NCI-H1048 (cell line): ENCODE measurements at regions not wholly inside any gene's neighbourhood (a gene's known extent, or its start where the extent isn't known, plus 50 kb on each side); places are given as distances from the start of the nearest gene placed in this dataset.

ENCODE experiments used
- DNase-seq: peaks from one replicate; lab custom pipeline; 2025; lab: John Stamatoyannopoulos, UW

DNA sequence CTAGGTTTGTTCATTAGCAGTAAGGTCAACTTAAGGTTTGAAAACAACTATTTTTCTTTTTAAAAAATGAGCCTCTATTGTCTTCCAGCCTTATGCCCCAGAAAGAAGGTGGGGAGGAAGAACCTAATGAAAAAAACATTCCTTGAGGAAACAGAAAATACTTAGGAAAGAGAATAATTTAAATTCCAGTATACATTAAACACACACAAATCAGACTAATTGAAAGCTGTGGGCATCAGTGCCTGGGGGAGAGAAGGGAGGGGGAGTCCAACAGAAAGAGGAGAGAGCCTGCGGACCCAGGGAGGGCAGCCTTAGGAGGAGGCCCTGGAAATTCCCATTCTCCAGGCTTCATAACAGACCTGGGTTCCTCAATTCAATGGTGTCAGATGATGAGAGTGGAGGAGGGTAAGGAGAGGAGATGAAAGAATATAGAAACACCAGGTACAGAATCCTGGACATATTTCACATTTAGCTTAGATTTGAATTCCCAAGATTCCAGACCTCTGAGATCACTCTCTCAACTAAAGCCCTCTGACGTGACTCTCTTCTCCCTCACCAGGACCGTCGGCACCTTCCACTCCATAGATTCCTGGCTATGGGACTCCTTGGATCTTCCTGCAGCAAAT lies 320.5 kb upstream of the UMPS start:
- no peak for DNase-seq

DNA sequence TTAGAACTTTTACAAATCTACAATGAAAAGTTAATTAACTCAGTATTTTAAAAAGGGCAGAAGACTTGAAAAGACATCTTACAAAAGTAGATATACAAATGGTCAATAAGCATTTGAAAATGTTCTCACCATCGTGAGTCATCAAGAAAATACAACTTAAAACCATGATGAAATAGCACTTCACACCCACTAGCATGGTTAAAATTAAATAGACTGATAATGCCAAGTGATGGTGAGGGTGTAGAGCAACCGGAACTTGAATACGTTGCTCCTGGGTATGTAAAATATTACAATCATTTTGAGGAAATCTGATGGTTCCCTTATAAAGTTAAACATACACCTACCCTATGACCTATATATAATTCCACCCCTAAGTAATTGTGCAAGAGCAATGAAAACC lies 319.8 kb upstream of the UMPS start:
- no peak for DNase-seq

DNA sequence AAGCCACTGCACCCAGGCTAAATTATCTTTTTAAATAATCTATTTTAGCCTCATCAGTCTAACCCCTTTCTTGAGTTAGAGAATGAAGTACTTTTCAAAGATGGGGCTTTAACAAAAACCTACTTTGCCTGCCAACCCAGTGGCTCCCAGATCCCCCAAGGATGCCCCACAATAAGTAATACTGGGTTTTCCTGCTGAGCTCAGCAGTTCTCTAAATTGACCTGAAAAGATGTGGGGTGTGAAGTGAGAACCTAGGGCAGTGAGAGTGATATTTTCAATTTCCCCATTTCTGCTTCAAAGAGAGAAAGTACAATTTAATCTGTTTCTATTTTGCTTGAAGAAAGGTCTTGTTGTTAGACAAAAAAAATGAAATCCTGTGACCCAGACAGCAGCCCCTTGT lies 318.5 kb upstream of the UMPS start:
- no peak for DNase-seq

DNA sequence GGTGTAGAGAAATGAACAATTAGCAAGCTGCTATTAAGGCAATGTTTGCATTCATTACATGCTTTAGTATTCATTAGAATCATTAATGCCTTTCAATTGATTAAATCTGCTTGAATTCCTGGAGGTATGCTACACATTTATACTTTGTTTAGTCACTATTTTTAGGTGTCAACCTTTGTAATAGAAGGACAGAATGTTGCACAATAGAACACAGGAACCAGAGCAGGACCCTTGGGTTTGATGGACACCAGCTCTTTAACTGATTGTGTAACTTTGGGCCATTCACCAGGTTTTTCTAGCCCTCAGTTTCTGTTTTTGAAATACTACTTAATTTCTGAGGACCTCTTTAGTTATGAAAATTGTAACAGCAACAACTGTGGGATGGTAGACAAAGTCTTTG lies 317.6 kb upstream of the UMPS start:
- DNase-seq = no peak

DNA sequence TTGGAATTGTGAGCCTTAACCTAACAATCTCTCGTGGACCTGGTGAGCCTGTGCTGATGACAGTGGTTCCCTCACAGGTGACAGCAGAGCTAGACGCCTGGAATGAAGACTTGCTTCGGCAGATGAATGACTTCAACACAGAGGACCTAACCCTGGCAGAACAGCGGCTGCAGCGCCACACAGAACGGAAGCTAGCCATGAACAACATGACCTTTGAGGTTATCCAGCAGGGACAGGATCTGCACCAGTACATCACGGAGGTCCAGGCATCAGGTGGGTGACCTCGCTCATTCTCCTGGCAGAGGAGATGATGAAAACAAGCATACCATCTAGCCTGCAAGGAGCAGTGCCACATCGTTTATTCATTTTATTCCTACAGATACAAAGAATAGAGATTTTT lies 316.9 kb upstream of the UMPS start:
- DNase-seq = no peak

DNA sequence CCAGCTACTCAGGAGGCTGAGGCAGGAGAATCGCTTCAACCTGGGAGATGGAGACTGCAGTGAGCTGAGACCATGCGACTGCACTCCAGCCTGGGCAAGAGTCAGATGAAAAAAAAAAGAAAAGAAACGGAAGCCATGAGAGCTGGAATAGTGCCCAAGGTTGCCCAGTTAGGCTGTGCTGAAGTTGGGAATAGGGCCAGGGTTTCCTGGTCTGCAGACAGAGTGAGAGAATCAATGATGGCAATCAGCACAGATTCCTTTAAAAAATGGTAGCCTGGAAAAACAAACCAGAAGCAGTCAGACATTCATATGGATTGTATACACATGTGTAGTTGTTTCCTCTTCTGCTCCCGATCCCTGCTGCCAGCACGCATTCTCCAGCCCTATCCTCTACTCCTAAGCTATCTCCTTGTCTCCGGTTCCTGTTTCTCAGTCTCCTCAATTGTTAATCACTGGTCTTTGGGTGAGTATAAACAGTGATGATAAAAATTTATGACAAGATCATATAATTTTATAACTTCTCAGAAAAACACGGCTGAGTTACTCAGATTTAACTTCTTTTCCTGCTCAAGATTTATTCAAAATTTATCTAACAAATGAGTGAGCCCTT lies 316.2 kb upstream of the UMPS start:
- DNase-seq = no peak

DNA sequence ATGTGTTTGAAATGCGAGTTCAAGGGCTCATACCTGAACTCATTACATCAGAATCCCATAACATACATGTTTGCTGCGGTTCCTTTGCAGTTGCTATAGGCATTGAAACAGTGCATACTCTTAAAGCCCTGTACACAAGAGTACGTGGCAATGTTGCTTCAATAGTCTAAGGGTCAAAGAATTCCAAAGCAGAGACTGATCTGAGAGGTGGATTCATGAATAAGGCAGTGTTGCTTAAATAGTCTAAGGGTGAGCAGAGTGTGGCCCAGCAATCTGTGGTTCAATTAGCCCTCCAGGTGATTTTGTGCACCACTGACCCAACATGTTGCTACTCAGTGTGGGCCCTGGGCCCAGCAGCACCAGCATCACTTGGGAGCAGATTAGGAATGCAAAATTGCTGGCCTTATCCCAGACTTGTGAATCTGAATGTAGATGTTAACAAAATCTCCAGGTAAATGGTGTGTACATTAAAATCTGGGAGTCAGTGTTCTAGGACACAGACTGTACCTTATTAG lies 314.7 kb upstream of the UMPS start:
- no peak for DNase-seq

DNA sequence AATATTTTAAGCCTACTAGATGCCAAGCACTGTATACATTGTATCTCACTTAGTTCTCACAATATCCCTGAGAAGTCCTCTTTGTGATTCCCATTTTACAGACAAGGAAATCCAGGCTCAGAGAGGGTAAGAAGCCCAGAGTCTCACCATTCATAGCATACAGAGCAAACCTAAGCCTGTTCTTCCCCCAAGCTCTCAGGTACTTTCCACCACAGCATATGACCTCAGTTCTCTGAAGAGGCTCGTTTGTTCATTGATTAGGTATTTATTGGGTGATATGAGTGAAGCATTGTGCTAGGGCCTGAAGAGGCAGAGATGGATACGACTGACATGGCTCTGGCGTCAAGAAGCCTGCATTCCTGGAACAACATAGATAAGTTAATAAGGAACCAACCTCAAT lies 310.9 kb upstream of the UMPS start:
- no peak for DNase-seq

DNA sequence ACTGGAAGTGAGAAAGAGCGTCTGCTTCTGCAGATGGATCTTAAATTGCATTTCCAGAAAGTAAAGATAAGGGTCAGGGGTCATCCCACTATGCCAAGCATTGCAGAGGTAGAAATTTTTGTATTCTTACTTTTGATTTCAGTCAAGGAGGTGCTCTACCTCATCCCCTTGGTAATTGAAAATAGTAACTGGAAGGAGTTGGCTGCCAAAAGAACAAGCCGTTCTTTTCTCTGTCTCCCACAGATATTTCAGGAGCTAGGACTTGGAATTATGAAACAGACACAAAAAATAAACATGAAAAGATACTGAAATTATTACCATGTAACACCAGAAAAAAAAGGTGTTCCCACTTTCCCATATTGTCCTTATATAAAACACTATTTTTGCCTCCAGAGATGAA lies 309.9 kb upstream of the UMPS start:
- no peak for DNase-seq

DNA sequence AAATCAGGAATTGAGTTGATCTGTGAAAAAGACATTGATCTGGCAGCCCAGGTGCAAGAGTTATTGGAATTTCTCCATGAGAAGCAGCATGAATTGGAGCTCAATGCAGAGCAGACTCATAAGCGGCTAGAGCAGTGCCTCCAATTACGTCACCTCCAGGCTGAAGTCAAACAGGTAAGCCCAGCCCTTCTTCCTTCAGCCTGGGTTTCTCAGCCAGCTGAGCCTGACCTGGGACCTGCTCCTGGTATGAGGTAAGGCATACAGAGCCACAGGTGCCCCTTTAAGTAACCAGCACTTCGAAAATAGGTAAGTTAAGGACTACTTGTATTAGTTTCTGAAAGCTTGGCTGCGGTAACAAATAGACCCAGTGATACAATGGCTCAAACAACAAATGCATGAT lies 307.4 kb upstream of the UMPS start:
- no peak for DNase-seq

DNA sequence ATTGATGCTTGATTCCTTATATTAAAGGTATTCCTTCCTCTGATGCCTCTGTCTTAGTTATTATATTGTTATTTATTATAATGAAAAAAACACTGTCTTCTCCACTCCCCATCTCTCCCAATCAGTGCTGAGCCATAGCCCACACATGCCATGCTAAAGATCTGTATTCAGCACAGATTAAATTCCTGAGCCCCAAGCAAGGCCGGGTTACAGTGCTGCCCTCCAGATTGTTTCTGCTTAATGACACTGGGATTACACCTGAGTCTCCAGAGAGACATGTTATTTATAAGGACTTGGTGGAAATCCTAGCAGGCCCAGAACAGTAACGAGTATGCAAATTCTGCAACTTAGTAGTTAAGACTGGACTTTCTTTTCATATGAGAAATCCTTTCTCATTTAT lies 305.9 kb upstream of the UMPS start:
- no peak for DNase-seq

DNA sequence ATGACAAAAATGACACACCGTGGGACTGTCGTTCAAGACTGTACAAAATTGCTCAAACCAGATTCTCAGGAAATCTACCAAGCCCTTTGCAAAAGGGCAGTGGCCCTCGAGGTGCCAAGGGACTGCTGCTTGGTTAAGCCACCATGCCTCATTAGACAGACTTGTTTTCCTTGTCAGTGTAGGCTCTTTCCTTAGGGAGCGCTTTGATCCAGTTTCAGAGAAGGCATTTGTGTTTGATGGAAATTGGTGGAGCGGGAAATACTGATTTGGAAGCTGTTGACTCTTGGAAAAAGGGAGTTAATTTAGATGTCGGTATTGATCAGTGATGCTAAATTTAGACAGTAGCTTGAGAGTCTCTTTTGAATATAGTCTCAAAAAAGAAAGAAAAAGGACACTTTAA lies 304.3 kb upstream of the UMPS start:
- no peak for DNase-seq

DNA sequence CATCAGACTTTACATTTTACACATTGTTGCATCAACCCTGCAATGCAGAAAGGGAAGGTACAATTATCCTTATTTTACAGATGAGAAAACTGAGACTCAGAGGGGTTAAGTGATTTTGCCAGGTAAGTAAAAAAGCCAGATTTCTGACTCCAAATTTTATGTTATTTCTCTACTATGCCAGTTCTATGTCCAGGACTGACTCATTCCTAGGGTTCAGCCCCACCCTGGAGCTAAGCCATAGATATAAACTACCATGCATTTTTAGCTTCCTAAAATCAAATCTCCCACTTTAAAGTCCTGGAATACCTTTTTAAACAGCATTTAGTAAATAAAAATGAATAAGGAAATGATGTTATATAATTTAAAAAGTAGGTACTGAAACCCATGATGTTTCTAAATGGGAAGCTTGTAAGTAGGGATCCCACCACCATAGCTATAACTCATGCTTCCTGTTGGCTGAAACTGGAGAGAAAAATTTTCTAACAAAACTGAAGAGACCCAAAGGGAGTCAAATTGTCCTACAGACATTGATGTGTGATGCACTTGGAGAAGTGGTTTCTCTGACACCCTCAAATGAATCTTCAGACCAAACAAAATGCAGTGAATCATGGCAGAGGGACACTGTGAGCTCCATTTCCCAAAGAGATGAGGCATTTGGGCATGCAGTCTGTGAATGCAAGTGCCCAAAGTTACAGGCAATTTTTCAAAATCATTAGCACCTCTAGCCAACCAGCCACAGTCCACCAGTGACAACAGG lies 301.7 kb upstream of the UMPS start:
- DNase-seq = no peak

DNA sequence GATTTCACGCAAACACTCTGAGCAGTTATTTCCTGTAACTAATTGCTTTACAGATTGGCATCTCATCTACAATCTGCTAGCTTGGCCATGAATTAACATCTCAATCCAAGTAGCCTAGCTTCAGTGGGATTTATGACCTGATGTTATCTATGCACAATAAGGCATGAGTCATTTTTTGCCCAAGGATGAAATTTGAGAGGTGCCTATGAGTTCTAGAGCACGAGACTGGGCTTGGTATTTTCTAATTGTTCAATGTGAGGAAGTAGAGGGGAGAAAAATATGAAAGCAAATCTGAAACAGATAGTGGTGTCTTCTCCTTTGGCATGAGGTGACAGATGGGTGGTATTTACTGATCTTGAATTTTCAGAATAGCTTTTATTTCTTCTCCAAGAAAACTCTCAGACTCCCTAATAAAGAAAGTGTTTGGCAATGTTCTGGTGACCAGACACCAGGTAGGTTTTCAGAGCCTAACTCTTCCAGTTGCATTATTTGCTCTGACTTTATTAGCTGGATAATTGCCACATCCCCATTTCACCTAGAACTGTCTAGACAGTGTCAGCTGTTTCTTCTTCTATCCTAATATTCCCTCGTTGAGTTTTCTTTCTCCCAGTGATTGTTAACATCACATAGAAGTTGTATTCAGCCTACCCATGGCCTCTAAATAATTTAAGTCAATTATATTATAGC lies 301.0 kb upstream of the UMPS start:
- no peak for DNase-seq

DNA sequence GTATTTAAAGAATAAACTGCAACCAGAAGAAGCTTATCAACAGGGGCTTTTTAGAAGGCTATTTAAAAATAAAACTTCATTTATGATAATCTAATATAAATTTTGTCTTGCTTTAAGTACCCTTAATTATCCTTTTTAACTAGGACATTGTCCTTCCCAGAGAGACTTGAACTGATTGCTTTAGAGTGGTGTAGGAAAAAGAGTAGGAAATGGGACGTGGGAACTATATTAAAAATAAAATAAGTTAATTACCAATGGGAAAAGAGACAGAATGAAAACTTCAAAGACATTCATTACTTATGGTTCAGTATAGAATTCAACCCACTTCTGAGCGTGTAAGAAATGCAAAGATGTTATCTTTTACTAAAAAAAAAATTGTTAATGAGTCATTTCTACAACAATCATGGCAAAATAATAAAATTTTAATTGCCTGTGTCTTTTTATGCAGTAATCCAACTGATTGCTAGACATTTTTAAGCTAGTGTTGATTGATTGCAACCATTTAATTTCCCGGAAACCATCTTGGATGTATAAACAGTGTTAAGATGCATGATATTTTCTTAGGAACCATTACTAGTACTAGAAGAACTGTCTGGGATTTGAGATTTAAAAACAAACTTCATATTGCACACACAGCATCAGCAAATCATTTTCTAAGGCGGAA lies 298.8 kb upstream of the UMPS start:
- no peak for DNase-seq

DNA sequence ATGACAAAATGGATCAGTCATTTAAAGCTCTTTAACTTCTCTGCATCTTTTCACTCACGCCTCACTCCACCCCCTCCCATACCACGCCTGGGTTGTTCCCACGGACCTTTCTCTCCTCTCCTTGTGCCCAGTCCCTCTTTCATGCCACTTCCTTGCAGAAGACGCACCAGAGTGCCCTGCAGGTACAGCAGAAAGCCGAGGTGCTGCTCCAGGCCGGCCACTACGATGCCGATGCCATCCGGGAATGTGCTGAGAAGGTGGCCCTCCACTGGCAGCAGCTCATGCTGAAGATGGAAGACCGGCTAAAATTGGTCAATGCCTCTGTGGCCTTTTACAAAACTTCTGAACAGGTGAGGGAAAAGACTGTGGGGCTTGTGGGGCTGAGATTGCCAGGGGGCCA lies 296.1 kb upstream of the UMPS start:
- DNase-seq = no peak

DNA sequence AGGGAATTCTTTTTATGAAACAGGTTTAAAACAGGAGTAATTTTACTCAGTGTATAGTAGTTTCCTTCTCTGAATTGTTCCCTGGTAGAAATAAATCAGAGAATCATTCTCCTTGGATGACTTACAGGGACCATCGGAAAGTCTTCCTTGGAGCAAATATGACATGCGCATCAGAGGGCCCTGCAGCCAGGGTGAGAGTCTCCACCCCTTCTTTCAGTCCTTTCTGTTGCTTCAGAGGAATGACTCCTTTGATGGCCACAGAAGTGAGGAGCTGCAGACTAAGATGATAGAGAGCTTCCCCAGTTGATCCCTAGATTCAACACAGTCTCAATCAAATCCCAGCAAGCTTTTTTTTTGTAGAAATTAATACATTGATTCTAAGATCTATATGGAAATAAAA lies 294.8 kb upstream of the UMPS start:
- no peak for DNase-seq

DNA sequence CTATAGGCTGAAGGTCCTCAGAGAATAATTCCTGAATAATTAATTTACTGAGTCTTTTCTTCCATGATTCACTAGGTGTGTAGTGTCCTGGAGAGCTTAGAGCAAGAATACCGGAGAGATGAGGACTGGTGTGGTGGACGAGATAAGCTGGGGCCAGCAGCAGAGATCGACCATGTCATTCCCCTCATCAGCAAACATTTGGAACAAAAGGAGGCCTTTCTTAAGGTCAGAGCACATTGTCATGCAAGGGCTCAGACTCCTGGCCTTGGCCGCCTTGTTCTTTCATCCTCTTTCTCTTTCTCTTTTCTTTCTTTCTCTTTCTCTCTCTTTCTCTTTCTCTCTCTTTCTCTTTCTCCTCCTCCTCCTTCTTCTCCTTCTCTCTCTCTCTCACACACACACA lies 291.4 kb upstream of the UMPS start:
- DNase-seq = no peak

DNA sequence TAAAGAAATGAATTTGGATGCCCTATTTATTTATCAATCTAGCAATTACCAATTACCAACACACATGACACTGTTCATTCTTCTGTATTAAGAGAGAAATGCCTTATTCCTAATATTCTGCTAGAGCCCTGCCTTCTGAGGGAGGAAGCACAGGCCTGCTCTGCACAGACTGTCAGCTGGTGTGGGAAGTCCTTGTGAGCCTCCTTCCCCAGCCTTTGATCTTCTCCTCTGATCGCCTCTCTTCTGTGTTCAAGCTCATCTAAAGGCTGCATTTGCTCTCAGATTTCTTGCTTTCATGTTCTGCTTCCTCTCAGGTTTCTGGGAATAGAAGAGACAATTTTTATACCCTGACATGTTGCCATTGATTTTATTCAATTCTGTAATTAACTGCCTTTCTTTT lies 290.6 kb upstream of the UMPS start:
- no peak for DNase-seq

DNA sequence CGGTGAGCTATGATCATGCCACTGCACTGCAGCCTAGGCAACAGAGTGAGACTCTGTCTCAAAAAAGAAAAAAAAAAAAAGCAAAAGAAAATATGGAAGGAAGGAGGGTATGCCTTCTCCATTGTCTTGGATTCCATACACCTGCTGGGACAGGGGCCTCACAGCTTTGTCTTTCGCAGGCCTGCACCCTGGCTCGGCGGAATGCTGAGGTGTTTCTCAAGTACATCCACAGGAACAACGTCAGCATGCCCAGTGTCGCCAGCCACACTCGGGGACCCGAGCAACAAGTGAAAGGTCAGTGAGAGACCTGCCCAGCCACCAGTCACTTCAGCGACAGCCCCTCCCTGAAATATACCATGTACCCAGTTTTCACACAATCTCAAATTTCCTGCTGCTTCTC lies 288.5 kb upstream of the UMPS start:
- DNase-seq = no peak

DNA sequence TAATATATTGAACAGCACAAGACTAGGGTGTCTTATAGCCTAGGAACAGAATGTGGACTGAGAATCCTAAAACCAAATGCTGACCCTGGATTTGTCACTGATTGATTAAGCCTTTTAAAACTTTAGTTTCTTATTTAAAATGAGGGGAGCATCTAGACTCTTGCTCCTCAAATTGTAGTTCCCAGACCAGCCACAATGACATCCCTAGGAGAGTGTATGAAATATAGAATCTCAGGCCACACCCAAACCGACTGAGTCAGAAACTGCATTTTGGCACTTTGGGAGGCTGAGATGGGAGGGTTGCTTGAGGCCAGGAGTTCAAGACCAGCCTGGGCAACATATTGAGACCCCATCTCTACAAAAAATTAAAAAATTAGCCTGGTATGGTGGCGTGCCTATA lies 287.8 kb upstream of the UMPS start:
- no peak for DNase-seq

DNA sequence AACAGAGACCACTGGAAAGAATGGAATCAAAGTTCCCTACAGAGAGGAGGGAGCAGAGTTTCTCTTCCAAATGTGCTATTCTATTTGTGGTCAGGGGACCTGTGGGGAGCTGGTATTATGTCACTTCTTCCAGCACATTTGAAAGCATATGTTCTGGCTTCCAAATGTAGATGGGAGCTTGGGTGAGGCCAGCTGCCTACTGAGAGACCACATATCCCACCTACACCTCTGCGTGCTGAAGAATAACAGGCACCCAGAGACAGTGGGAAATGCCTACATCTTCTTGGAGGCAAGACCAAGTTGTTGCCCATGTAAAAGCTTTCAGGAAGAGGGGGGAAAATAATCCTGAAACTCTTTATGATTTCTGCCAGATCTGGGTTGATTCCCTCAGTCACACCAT lies 286.8 kb upstream of the UMPS start:
- DNase-seq = no peak
